GM12892 (cell line): ENCODE measurements at regions not wholly inside any gene's neighbourhood (a gene's known extent, or its start where the extent isn't known, plus 50 kb on each side); places are given as distances from the start of the nearest gene placed in this dataset.

ENCODE experiments used
- POLR2A ChIP-seq: IDR thresholded peaks from 2 replicates; pipeline ENCODE4 v1.6.1; 2011; ENCODE audit warnings: low read depth, low read length, control low read depth
- POLR2AphosphoS5 ChIP-seq: IDR thresholded peaks from 2 replicates; pipeline ENCODE4 v1.6.1; 2011; ENCODE audit warnings: low read depth, low read length, control low read depth

GRCh38 chr10:52483587-52483986 is 169.5 kb downstream of the DKK1 start:
- TF ChIP-seq POLR2A (no peak), POLR2AphosphoS5 (no peak)
